OCI-LY1 (cell line): ENCODE measurements at regions not wholly inside any gene's neighbourhood (a gene's known extent, or its start where the extent isn't known, plus 50 kb on each side); places are given as distances from the start of the nearest gene placed in this dataset.

Source experiments
- EZH2 ChIP-seq: fragments of 200-600 bp; sonication (generic), shearing (Covaris generic); IDR thresholded peaks from 2 replicates; pipeline ENCODE4 v1.8.0; 2017; ENCODE audit warnings: borderline replicate concordance, mixed run types, mild to moderate bottlenecking, antibody characterized with exemption, low read length, moderate library complexity, mixed read lengths
- TF ChIP-seq, protein P1 (sequence below): fragments of 200-600 bp; sonication (generic), shearing (Covaris generic); IDR thresholded peaks from 2 replicates; pipeline ENCODE4 v1.5.1; 2017; ENCODE audit warnings: mild to moderate bottlenecking, antibody characterized with exemption, low read length, moderate library complexity, mixed read lengths

GRCh38 chr3:148540266-148540665 is 157.4 kb upstream of the AGTR1 start:
- TF ChIP-seq, protein P1, sequence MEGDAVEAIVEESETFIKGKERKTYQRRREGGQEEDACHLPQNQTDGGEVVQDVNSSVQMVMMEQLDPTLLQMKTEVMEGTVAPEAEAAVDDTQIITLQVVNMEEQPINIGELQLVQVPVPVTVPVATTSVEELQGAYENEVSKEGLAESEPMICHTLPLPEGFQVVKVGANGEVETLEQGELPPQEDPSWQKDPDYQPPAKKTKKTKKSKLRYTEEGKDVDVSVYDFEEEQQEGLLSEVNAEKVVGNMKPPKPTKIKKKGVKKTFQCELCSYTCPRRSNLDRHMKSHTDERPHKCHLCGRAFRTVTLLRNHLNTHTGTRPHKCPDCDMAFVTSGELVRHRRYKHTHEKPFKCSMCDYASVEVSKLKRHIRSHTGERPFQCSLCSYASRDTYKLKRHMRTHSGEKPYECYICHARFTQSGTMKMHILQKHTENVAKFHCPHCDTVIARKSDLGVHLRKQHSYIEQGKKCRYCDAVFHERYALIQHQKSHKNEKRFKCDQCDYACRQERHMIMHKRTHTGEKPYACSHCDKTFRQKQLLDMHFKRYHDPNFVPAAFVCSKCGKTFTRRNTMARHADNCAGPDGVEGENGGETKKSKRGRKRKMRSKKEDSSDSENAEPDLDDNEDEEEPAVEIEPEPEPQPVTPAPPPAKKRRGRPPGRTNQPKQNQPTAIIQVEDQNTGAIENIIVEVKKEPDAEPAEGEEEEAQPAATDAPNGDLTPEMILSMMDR, result no peak
- TF ChIP-seq EZH2, result no peak
